H1 (cell line): ENCODE measurements at regions not wholly inside any gene's neighbourhood (a gene's known extent, or its start where the extent isn't known, plus 50 kb on each side); places are given as distances from the start of the nearest gene placed in this dataset.

Experiments used
- CTCF ChIA-PET: fragments of 300-600 bp; sonication (Branson Sonifier 250); formaldehyde crosslinking; loops from one replicate; lab custom pipeline; 2021; ENCODE audit not compliant: partially characterized antibody; lab: Charles Lee
- POLR2A ChIA-PET: fragments of 300-600 bp; sonication (Branson Sonifier 250); formaldehyde crosslinking; loops from one replicate; lab custom pipeline; 2021; ENCODE audit warnings: inconsistent platforms; ENCODE audit not compliant: partially characterized antibody; lab: Charles Lee
- DNase-seq, 2 experiments: peaks; one replicate each; pipeline versions ENCODE4 v3.0.0 to v3.0.0-alpha.2; 2010 to 2022; ENCODE audit warnings: low spot score in 2 of 2, low read depth in 1 of 2, mixed read lengths in 1 of 2
- FAIRE-seq: peaks from 2 replicates; lab custom pipeline; 2011; peaks lifted over from hg19 to GRCh38; lab: Jason Lieb, UNC
- H2AFZ ChIP-seq: 2 replicates; pipeline ENCODE4 v1.8.1; 2012; ENCODE audit warnings: low read length, inconsistent platforms
- H2AK5ac ChIP-seq: 2 replicates; pipeline ENCODE4 v1.6.1; 2013; ENCODE audit warnings: low read depth, low read length
- H2BK120ac ChIP-seq: replicated peaks from 2 replicates; pipeline ENCODE3; 2013; ENCODE audit warnings: low read depth, low read length, inconsistent platforms
- H2BK12ac ChIP-seq: 2 replicates; pipeline ENCODE4 v1.6.1; 2013; ENCODE audit warnings: low read depth, low read length
- H2BK15ac ChIP-seq: 2 replicates; pipeline ENCODE4 v1.6.1; 2013; ENCODE audit warnings: low read length
- H2BK20ac ChIP-seq: 2 replicates; pipeline ENCODE4 v1.6.1; 2013; ENCODE audit warnings: low read length
- H2BK5ac ChIP-seq: 2 replicates; pipeline ENCODE4 v1.6.1; 2013; ENCODE audit warnings: low read depth, low read length
- H3K14ac ChIP-seq: 2 replicates; pipeline ENCODE4 v1.6.1; 2013; ENCODE audit warnings: inconsistent platforms; ENCODE audit not compliant: insufficient read length
- H3K18ac ChIP-seq: 2 replicates; pipeline ENCODE4 v1.6.1; 2013; ENCODE audit warnings: low read length; ENCODE audit errors: extremely low read depth
- H3K23ac ChIP-seq: 2 replicates; pipeline ENCODE4 v1.6.1; 2013; ENCODE audit warnings: inconsistent platforms; ENCODE audit not compliant: insufficient read length
- H3K23me2 ChIP-seq: 2 replicates; pipeline ENCODE4 v1.6.1; 2013; ENCODE audit warnings: low read depth, low read length
- H3K27ac ChIP-seq: 2 replicates; pipeline ENCODE4 v1.6.1; 2011; ENCODE audit warnings: low read depth, low read length, inconsistent platforms
- H3K27me3 ChIP-seq, 4 experiments: replicated peaks in 1 of 4; 1 replicate in 1 of 4; 2 replicates in 3 of 4; pipeline versions ENCODE4 v1.6.1 to v1.8.1; 2011 to 2013; ENCODE audit warnings: low read length in 3 of 4, mild to moderate bottlenecking in 3 of 4, inconsistent platforms in 2 of 4, mixed read lengths in 2 of 4, moderate library complexity in 1 of 4; ENCODE audit not compliant: control insufficient read depth in 3 of 4, insufficient read depth in 3 of 4; ENCODE audit errors: extremely low read depth in 1 of 4
- H3K36me3 ChIP-seq, 4 experiments: 2 replicates each; pipeline versions ENCODE4 v1.6.1 to v1.8.1; 2011 to 2013; ENCODE audit warnings: mild to moderate bottlenecking in 4 of 4, low read length in 3 of 4, moderate library complexity in 2 of 4, control low read depth in 1 of 4, inconsistent platforms in 1 of 4; ENCODE audit not compliant: insufficient read depth in 4 of 4, control insufficient read depth in 2 of 4
- H3K4ac ChIP-seq: replicated peaks from 2 replicates; pipeline ENCODE3; 2013; ENCODE audit warnings: low read length, low read depth, mixed read lengths, inconsistent platforms; ENCODE audit not compliant: insufficient read length
- H3K4me1 ChIP-seq, 4 experiments: replicated peaks in 1 of 4; 1 replicate in 1 of 4; 2 replicates in 3 of 4; pipeline versions ENCODE4 v1.6.1 to v1.8.1; 2011 to 2013; ENCODE audit warnings: low read length in 3 of 4, inconsistent platforms in 2 of 4, mixed read lengths in 1 of 4; ENCODE audit not compliant: insufficient read depth in 4 of 4, control insufficient read depth in 3 of 4
- H3K4me2 ChIP-seq, 2 experiments: 2 replicates each; pipeline versions ENCODE4 v1.6.1 to v1.8.1; 2011 to 2013; ENCODE audit warnings: low read depth in 2 of 2, low read length in 2 of 2, control low read depth in 1 of 2, inconsistent platforms in 1 of 2, mild to moderate bottlenecking in 1 of 2; ENCODE audit not compliant: insufficient read depth in 1 of 2
- H3K4me3 ChIP-seq, 4 experiments: fragments of 200-600, 300-600 bp in 1 of 4; sonication (generic), shearing (Covaris generic), sonication (Bioruptor Twin) in 1 of 4; 2 replicates each; pipeline versions ENCODE4 v1.5.1 to v1.8.1; 2011 to 2016; ENCODE audit warnings: low read length in 4 of 4, low read depth in 3 of 4, control low read depth in 2 of 4, inconsistent platforms in 2 of 4, mild to moderate bottlenecking in 2 of 4, mixed read lengths in 1 of 4, moderate library complexity in 1 of 4; ENCODE audit not compliant: insufficient read depth in 2 of 4; ENCODE audit errors: extremely low read depth in 1 of 4
- H3K56ac ChIP-seq: replicated peaks from 2 replicates; pipeline ENCODE3; 2013; ENCODE audit warnings: low read depth, mild to moderate bottlenecking, mixed read lengths, low read length, inconsistent platforms; ENCODE audit not compliant: insufficient read length
- H3K79me1 ChIP-seq: 2 replicates; pipeline ENCODE4 v1.6.1; 2013; ENCODE audit warnings: low read depth, low read length, control low read depth
- H3K79me2 ChIP-seq, 2 experiments: 2 replicates each; pipeline versions ENCODE4 v1.6.1 to v1.8.1; 2012 to 2013; ENCODE audit warnings: low read length in 2 of 2, mild to moderate bottlenecking in 2 of 2, inconsistent platforms in 1 of 2; ENCODE audit not compliant: insufficient read depth in 2 of 2, control insufficient read depth in 1 of 2
- H3K9ac ChIP-seq, 4 experiments: replicated peaks in 1 of 4; 1 replicate in 1 of 4; 2 replicates in 3 of 4; pipeline versions ENCODE4 v1.6.1 to v1.8.1; 2011 to 2013; ENCODE audit warnings: low read depth in 3 of 4, low read length in 3 of 4, control low read depth in 2 of 4, mild to moderate bottlenecking in 2 of 4, moderate library complexity in 2 of 4, inconsistent platforms in 1 of 4; ENCODE audit errors: extremely low read depth in 1 of 4
- H3K9me3 ChIP-seq, 2 experiments: 2 replicates each; pipeline versions ENCODE4 v1.6.1 to v1.8.1; 2012 to 2013; ENCODE audit warnings: mild to moderate bottlenecking in 2 of 2, moderate library complexity in 2 of 2, control low read depth in 1 of 2, inconsistent platforms in 1 of 2, low read depth in 1 of 2, low read length in 1 of 2, mixed read lengths in 1 of 2; ENCODE audit not compliant: insufficient read depth in 2 of 2
- H4K20me1 ChIP-seq, 2 experiments: replicated peaks in 1 of 2; 2 replicates each; pipeline versions ENCODE3 to v1.8.1; 2011 to 2013; ENCODE audit warnings: inconsistent platforms in 2 of 2, low read length in 2 of 2, mild to moderate bottlenecking in 1 of 2; ENCODE audit not compliant: insufficient read depth in 2 of 2, control insufficient read depth in 1 of 2
- H4K5ac ChIP-seq: 2 replicates; pipeline ENCODE4 v1.6.1; 2013; ENCODE audit warnings: low read length, low read depth, mixed read lengths, inconsistent platforms; ENCODE audit not compliant: insufficient read length
- H4K8ac ChIP-seq: 2 replicates; pipeline ENCODE4 v1.8.0; 2013; ENCODE audit warnings: mild to moderate bottlenecking, moderate library complexity, low read length, inconsistent platforms; ENCODE audit not compliant: insufficient read depth; ENCODE audit errors: extremely low read depth
- H4K91ac ChIP-seq: replicated peaks from 2 replicates; pipeline ENCODE3; 2013; ENCODE audit warnings: low read length, mixed read lengths, inconsistent platforms; ENCODE audit not compliant: insufficient read length
- ASH2L ChIP-seq: fragments of 200-600, 300-600 bp; sonication (generic); IDR thresholded peaks from one replicate; pipeline ENCODE4 v1.7.1; 2017; ENCODE audit warnings: low read length
- ATF3 ChIP-seq: IDR thresholded peaks from 2 replicates; pipeline ENCODE4 v1.6.1; 2011; ENCODE audit warnings: low read depth, mild to moderate bottlenecking, low read length; ENCODE audit not compliant: insufficient read depth
- BACH1 ChIP-seq: IDR thresholded peaks from 2 replicates; pipeline ENCODE4 v1.6.1; 2012; ENCODE audit warnings: low read length, improper control_type of control experiment
- EGR1 ChIP-seq: IDR thresholded peaks from 2 replicates; pipeline ENCODE4 v1.6.1; 2011; ENCODE audit warnings: low read depth, low read length, borderline replicate concordance
- GABPA ChIP-seq: IDR thresholded peaks from 2 replicates; pipeline ENCODE4 v1.6.1; 2011; ENCODE audit warnings: mild to moderate bottlenecking, low read length, moderate library complexity, borderline replicate concordance; ENCODE audit not compliant: insufficient read depth
- JUN ChIP-seq: IDR thresholded peaks from 2 replicates; pipeline ENCODE4 v1.6.1; 2011; ENCODE audit warnings: low read depth, mild to moderate bottlenecking, improper control_type of control experiment, low read length
- RBBP5 ChIP-seq: IDR thresholded peaks from 2 replicates; pipeline ENCODE4 v1.7.1; 2012; ENCODE audit warnings: low read depth, mild to moderate bottlenecking, inconsistent platforms, low read length, moderate library complexity, borderline replicate concordance
- RNF2 ChIP-seq: fragments of 200-900, 300-1000 bp; sonication (generic); IDR thresholded peaks from 2 replicates; pipeline ENCODE4 v1.7.1; 2016; ENCODE audit warnings: borderline replicate concordance, low read depth, mild to moderate bottlenecking, antibody characterized with exemption, low read length; ENCODE audit not compliant: poor library complexity, severe bottlenecking; ENCODE audit errors: missing control alignments
- SAP30 ChIP-seq: fragments of 300-600 bp; sonication (generic); IDR thresholded peaks from 2 replicates; pipeline ENCODE4 v1.7.1; 2012; ENCODE audit warnings: low read length, moderate library complexity, mild to moderate bottlenecking, inconsistent platforms; ENCODE audit not compliant: insufficient read depth, insufficient replicate concordance
- SP1 ChIP-seq: IDR thresholded peaks from 2 replicates; pipeline ENCODE4 v1.6.1; 2011; ENCODE audit warnings: low read depth, low read length
- TAF1 ChIP-seq: IDR thresholded peaks from 2 replicates; pipeline ENCODE4 v1.6.1; 2011; ENCODE audit warnings: mild to moderate bottlenecking, low read depth, low read length
- WGBS, 2 experiments: shearing (Covaris generic) in 1 of 2; methylation state at CpG; one replicate each; pipeline versions ENCODE4 v1.1.6 to v1.1.7; 2013 to 2015; ENCODE audit warnings: low lambda C conversion rate in 2 of 2, mixed read lengths in 2 of 2, inconsistent platforms in 1 of 2, low coverage in 1 of 2, missing lambda C conversion rate in 1 of 2; ENCODE audit not compliant: insufficient replicate concordance in 2 of 2, insufficient coverage in 1 of 2, insufficient read length in 1 of 2; ENCODE audit errors: extremely low coverage in 1 of 2, missing lambda C conversion rate in 1 of 2; 5-methylcytosine and 5-hydroxymethylcytosine counted together

- Histone ChIP-seq H4K5ac (no peak overlapping the region), H3K23me2 (no peaks in the 10 kb centered on the region), H2AFZ (no peak overlapping the region), H3K4me1 (peaks cover 0 to 3% (median 0%) of the 10 kb centered on the region in 4 experiments; a peak in 3 of 7 replicates), H3K14ac (no peak overlapping the region), H3K9ac (no peak overlapping the region), H3K4me3 (no peak overlapping the region), H2BK15ac (no peak overlapping the region), H3K4me2 (no peak overlapping the region), H4K91ac (no peak overlapping the region), H3K9me3 (no peaks in the 10 kb centered on the region), H2AK5ac (no peak overlapping the region), H3K79me2 (no peaks in the 10 kb centered on the region), H2BK120ac (no peak overlapping the region), H3K56ac (no peak overlapping the region), H2BK20ac (no peak overlapping the region), H3K18ac (no peak overlapping the region), H3K36me3 (no peaks in the 10 kb centered on the region), H3K27me3 (peaks cover 0 to 36% (median 23%) of the 10 kb centered on the region in 4 experiments; a peak in 6 of 7 replicates), H4K20me1 (peaks cover 7 to 8% of the 10 kb centered on the region in 2 experiments), H4K8ac (no peak overlapping the region), H2BK12ac (no peak overlapping the region), H3K27ac (no peak overlapping the region), H3K4ac (no peak overlapping the region), H3K79me1 (no peaks in the 10 kb centered on the region), H3K23ac (no peak overlapping the region), H2BK5ac (no peak overlapping the region)
- TF ChIP-seq SP1: no peak
- no peak for TF ChIP-seq RNF2
- no peak for TF ChIP-seq SAP30
- no peak for TF ChIP-seq JUN
- no peak for TF ChIP-seq ASH2L
- no peak for TF ChIP-seq TAF1
- TF ChIP-seq EGR1: no peak
- TF ChIP-seq BACH1: no peak
- TF ChIP-seq GABPA: no peak
- TF ChIP-seq ATF3: no peak
- TF ChIP-seq RBBP5: no peak
- ChIA-PET CTCF (interaction anchor here (0.6 to 4.1 kb wide), 11 partner anchors 8 to 122 kb away, joined by 3 to 31 read pairs (median 7); no protein-coding TSS in a partner anchor), POLR2A (interaction anchor here (8.5 kb wide), 1 partner anchor 7 kb away, joined by 42 read pairs; no protein-coding TSS in a partner anchor)
- DNase-seq (no peak), FAIRE-seq (no peak)
- WGBS, 2 experiments: 89% methylated on average over 3 of the region's 3 CpGs; no CpG with 5 or more reads in 1 of the 2 experiments
These were observed 64.6 kb upstream of the PNMA1 start for GRCh38 chr14:73778736-73779135.
